H1 (cell line): ENCODE measurements at regions not wholly inside any gene's neighbourhood (a gene's known extent, or its start where the extent isn't known, plus 50 kb on each side); places are given as distances from the start of the nearest gene placed in this dataset.
"Not testable (repeated sequence)": the region's sequence is repeated elsewhere in the genome, so short reads cannot be mapped to it uniquely, and the experiment has no call there.

Experiments used
- CTCF ChIA-PET: fragments of 300-600 bp; sonication (Branson Sonifier 250); formaldehyde crosslinking; loops from one replicate; lab custom pipeline; 2021; ENCODE audit not compliant: partially characterized antibody; lab: Charles Lee
- POLR2A ChIA-PET: fragments of 300-600 bp; sonication (Branson Sonifier 250); formaldehyde crosslinking; loops from one replicate; lab custom pipeline; 2021; ENCODE audit warnings: inconsistent platforms; ENCODE audit not compliant: partially characterized antibody; lab: Charles Lee
- DNase-seq, 2 experiments: peaks; one replicate each; pipeline versions ENCODE4 v3.0.0 to v3.0.0-alpha.2; 2010 to 2022; ENCODE audit warnings: low spot score in 2 of 2, low read depth in 1 of 2, mixed read lengths in 1 of 2
- FAIRE-seq: peaks from 2 replicates; lab custom pipeline; 2011; peaks lifted over from hg19 to GRCh38; lab: Jason Lieb, UNC
- H2AFZ ChIP-seq: 2 replicates; pipeline ENCODE4 v1.8.1; 2012; ENCODE audit warnings: low read length, inconsistent platforms
- H2AK5ac ChIP-seq: 2 replicates; pipeline ENCODE4 v1.6.1; 2013; ENCODE audit warnings: low read depth, low read length
- H2BK120ac ChIP-seq: replicated peaks from 2 replicates; pipeline ENCODE3; 2013; ENCODE audit warnings: low read depth, low read length, inconsistent platforms
- H2BK12ac ChIP-seq: 2 replicates; pipeline ENCODE4 v1.6.1; 2013; ENCODE audit warnings: low read depth, low read length
- H2BK15ac ChIP-seq: 2 replicates; pipeline ENCODE4 v1.6.1; 2013; ENCODE audit warnings: low read length
- H2BK20ac ChIP-seq: 2 replicates; pipeline ENCODE4 v1.6.1; 2013; ENCODE audit warnings: low read length
- H2BK5ac ChIP-seq: 2 replicates; pipeline ENCODE4 v1.6.1; 2013; ENCODE audit warnings: low read depth, low read length
- H3K14ac ChIP-seq: 2 replicates; pipeline ENCODE4 v1.6.1; 2013; ENCODE audit warnings: inconsistent platforms; ENCODE audit not compliant: insufficient read length
- H3K18ac ChIP-seq: 2 replicates; pipeline ENCODE4 v1.6.1; 2013; ENCODE audit warnings: low read length; ENCODE audit errors: extremely low read depth
- H3K23ac ChIP-seq: 2 replicates; pipeline ENCODE4 v1.6.1; 2013; ENCODE audit warnings: inconsistent platforms; ENCODE audit not compliant: insufficient read length
- H3K23me2 ChIP-seq: 2 replicates; pipeline ENCODE4 v1.6.1; 2013; ENCODE audit warnings: low read depth, low read length
- H3K27ac ChIP-seq: 2 replicates; pipeline ENCODE4 v1.6.1; 2011; ENCODE audit warnings: low read depth, low read length, inconsistent platforms
- H3K27me3 ChIP-seq, 4 experiments: replicated peaks in 1 of 4; 1 replicate in 1 of 4; 2 replicates in 3 of 4; pipeline versions ENCODE4 v1.6.1 to v1.8.1; 2011 to 2013; ENCODE audit warnings: low read length in 3 of 4, mild to moderate bottlenecking in 3 of 4, inconsistent platforms in 2 of 4, mixed read lengths in 2 of 4, moderate library complexity in 1 of 4; ENCODE audit not compliant: control insufficient read depth in 3 of 4, insufficient read depth in 3 of 4; ENCODE audit errors: extremely low read depth in 1 of 4
- H3K36me3 ChIP-seq, 4 experiments: 2 replicates each; pipeline versions ENCODE4 v1.6.1 to v1.8.1; 2011 to 2013; ENCODE audit warnings: mild to moderate bottlenecking in 4 of 4, low read length in 3 of 4, moderate library complexity in 2 of 4, control low read depth in 1 of 4, inconsistent platforms in 1 of 4; ENCODE audit not compliant: insufficient read depth in 4 of 4, control insufficient read depth in 2 of 4
- H3K4ac ChIP-seq: replicated peaks from 2 replicates; pipeline ENCODE3; 2013; ENCODE audit warnings: low read length, low read depth, mixed read lengths, inconsistent platforms; ENCODE audit not compliant: insufficient read length
- H3K4me1 ChIP-seq, 4 experiments: replicated peaks in 1 of 4; 1 replicate in 1 of 4; 2 replicates in 3 of 4; pipeline versions ENCODE4 v1.6.1 to v1.8.1; 2011 to 2013; ENCODE audit warnings: low read length in 3 of 4, inconsistent platforms in 2 of 4, mixed read lengths in 1 of 4; ENCODE audit not compliant: insufficient read depth in 4 of 4, control insufficient read depth in 3 of 4
- H3K4me2 ChIP-seq, 2 experiments: 2 replicates each; pipeline versions ENCODE4 v1.6.1 to v1.8.1; 2011 to 2013; ENCODE audit warnings: low read depth in 2 of 2, low read length in 2 of 2, control low read depth in 1 of 2, inconsistent platforms in 1 of 2, mild to moderate bottlenecking in 1 of 2; ENCODE audit not compliant: insufficient read depth in 1 of 2
- H3K4me3 ChIP-seq, 4 experiments: fragments of 200-600, 300-600 bp in 1 of 4; sonication (generic), shearing (Covaris generic), sonication (Bioruptor Twin) in 1 of 4; 2 replicates each; pipeline versions ENCODE4 v1.5.1 to v1.8.1; 2011 to 2016; ENCODE audit warnings: low read length in 4 of 4, low read depth in 3 of 4, control low read depth in 2 of 4, inconsistent platforms in 2 of 4, mild to moderate bottlenecking in 2 of 4, mixed read lengths in 1 of 4, moderate library complexity in 1 of 4; ENCODE audit not compliant: insufficient read depth in 2 of 4; ENCODE audit errors: extremely low read depth in 1 of 4
- H3K56ac ChIP-seq: replicated peaks from 2 replicates; pipeline ENCODE3; 2013; ENCODE audit warnings: low read depth, mild to moderate bottlenecking, mixed read lengths, low read length, inconsistent platforms; ENCODE audit not compliant: insufficient read length
- H3K79me1 ChIP-seq: 2 replicates; pipeline ENCODE4 v1.6.1; 2013; ENCODE audit warnings: low read depth, low read length, control low read depth
- H3K79me2 ChIP-seq, 2 experiments: 2 replicates each; pipeline versions ENCODE4 v1.6.1 to v1.8.1; 2012 to 2013; ENCODE audit warnings: low read length in 2 of 2, mild to moderate bottlenecking in 2 of 2, inconsistent platforms in 1 of 2; ENCODE audit not compliant: insufficient read depth in 2 of 2, control insufficient read depth in 1 of 2
- H3K9ac ChIP-seq, 4 experiments: replicated peaks in 1 of 4; 1 replicate in 1 of 4; 2 replicates in 3 of 4; pipeline versions ENCODE4 v1.6.1 to v1.8.1; 2011 to 2013; ENCODE audit warnings: low read depth in 3 of 4, low read length in 3 of 4, control low read depth in 2 of 4, mild to moderate bottlenecking in 2 of 4, moderate library complexity in 2 of 4, inconsistent platforms in 1 of 4; ENCODE audit errors: extremely low read depth in 1 of 4
- H3K9me3 ChIP-seq, 2 experiments: 2 replicates each; pipeline versions ENCODE4 v1.6.1 to v1.8.1; 2012 to 2013; ENCODE audit warnings: mild to moderate bottlenecking in 2 of 2, moderate library complexity in 2 of 2, control low read depth in 1 of 2, inconsistent platforms in 1 of 2, low read depth in 1 of 2, low read length in 1 of 2, mixed read lengths in 1 of 2; ENCODE audit not compliant: insufficient read depth in 2 of 2
- H4K20me1 ChIP-seq, 2 experiments: replicated peaks in 1 of 2; 2 replicates each; pipeline versions ENCODE3 to v1.8.1; 2011 to 2013; ENCODE audit warnings: inconsistent platforms in 2 of 2, low read length in 2 of 2, mild to moderate bottlenecking in 1 of 2; ENCODE audit not compliant: insufficient read depth in 2 of 2, control insufficient read depth in 1 of 2
- H4K5ac ChIP-seq: 2 replicates; pipeline ENCODE4 v1.6.1; 2013; ENCODE audit warnings: low read length, low read depth, mixed read lengths, inconsistent platforms; ENCODE audit not compliant: insufficient read length
- H4K8ac ChIP-seq: 2 replicates; pipeline ENCODE4 v1.8.0; 2013; ENCODE audit warnings: mild to moderate bottlenecking, moderate library complexity, low read length, inconsistent platforms; ENCODE audit not compliant: insufficient read depth; ENCODE audit errors: extremely low read depth
- H4K91ac ChIP-seq: replicated peaks from 2 replicates; pipeline ENCODE3; 2013; ENCODE audit warnings: low read length, mixed read lengths, inconsistent platforms; ENCODE audit not compliant: insufficient read length
- WGBS, 2 experiments: shearing (Covaris generic) in 1 of 2; methylation state at CpG; one replicate each; pipeline versions ENCODE4 v1.1.6 to v1.1.7; 2013 to 2015; ENCODE audit warnings: low lambda C conversion rate in 2 of 2, mixed read lengths in 2 of 2, inconsistent platforms in 1 of 2, low coverage in 1 of 2, missing lambda C conversion rate in 1 of 2; ENCODE audit not compliant: insufficient replicate concordance in 2 of 2, insufficient coverage in 1 of 2, insufficient read length in 1 of 2; ENCODE audit errors: extremely low coverage in 1 of 2, missing lambda C conversion rate in 1 of 2; 5-methylcytosine and 5-hydroxymethylcytosine counted together

DNA sequence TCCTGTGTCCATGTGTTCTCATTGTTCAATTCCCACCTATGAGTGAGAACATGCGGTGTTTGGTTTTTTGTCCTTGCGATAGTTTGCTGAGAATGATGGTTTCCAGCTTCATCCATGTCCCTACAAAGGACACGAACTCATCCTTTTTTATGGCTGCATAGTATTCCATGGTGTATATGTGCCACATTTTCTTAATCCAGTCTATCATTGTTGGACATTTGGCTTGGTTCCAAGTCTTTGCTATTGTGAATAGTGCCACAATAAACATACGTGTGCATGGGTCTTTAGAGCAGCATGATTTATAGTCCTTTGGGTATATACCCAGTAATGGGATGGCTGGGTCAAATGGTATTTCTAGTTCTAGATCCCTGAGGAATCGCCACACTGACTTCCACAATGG lies 98.5 kb downstream of the KBTBD2 start:
- H2AFZ ChIP-seq, H3K23me2 ChIP-seq, H3K79me1 ChIP-seq, DNase-seq, CTCF ChIA-PET, H3K18ac ChIP-seq, H3K27ac ChIP-seq, H4K5ac ChIP-seq, H2AK5ac ChIP-seq, H2BK20ac ChIP-seq, H4K91ac ChIP-seq, H3K4me2 ChIP-seq, POLR2A ChIA-PET, H3K27me3 ChIP-seq, H2BK12ac ChIP-seq, H3K9ac ChIP-seq, H3K4me3 ChIP-seq, H2BK5ac ChIP-seq, H4K20me1 ChIP-seq, H3K14ac ChIP-seq, H3K79me2 ChIP-seq, H3K4me1 ChIP-seq, H4K8ac ChIP-seq, H2BK120ac ChIP-seq, H3K9me3 ChIP-seq, H3K23ac ChIP-seq, H3K56ac ChIP-seq, H3K4ac ChIP-seq, H2BK15ac ChIP-seq, H3K36me3 ChIP-seq, FAIRE-seq: not testable (repeated sequence)
- WGBS, 2 experiments = 88% methylated on average over 1 of the region's 5 CpGs; no CpG with 5 or more reads in 1 of the 2 experiments

DNA sequence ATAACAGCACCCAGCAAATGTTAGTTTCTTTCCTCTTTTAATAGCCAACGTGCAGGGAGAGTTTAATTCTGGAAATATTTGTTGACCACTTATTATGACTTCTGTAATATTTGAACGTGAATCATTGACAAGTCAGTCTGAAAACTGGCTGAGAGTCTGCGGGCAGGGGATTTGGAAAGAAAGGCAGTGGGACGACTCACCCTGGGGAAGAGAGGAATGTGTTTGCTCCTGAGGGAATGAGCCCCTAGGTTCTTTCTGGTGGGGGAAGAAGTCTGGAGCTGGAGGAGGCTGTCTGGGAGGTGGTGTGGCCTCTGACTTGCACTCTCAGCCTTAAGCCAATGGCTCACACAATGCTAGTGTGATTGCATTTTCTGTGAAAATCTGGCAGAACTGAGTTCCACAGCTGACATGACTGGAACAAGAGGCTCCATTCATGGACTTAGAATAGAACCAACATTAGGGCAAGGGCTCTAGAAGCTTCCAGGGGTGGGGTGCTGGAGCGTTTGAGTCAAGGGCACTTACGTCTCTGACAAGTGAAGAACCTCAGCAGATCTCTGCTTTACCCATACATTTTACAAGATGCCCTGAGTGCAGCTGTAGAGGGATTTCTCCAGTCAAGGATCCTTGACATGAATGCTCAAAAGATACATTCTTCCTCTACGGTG lies 100.7 kb downstream of the KBTBD2 start:
- H3K23ac ChIP-seq, H2BK12ac ChIP-seq, H2BK120ac ChIP-seq, H3K79me1 ChIP-seq, H4K8ac ChIP-seq, H4K5ac ChIP-seq, H3K23me2 ChIP-seq, POLR2A ChIA-PET, H3K4me2 ChIP-seq, H2BK15ac ChIP-seq, H3K9ac ChIP-seq, H2BK5ac ChIP-seq, H4K91ac ChIP-seq, H3K9me3 ChIP-seq, H3K27ac ChIP-seq, H2AK5ac ChIP-seq, H2AFZ ChIP-seq, H3K56ac ChIP-seq, H3K4ac ChIP-seq, H2BK20ac ChIP-seq, H3K27me3 ChIP-seq, H3K14ac ChIP-seq, H4K20me1 ChIP-seq, H3K18ac ChIP-seq, H3K4me1 ChIP-seq, H3K79me2 ChIP-seq, DNase-seq, H3K36me3 ChIP-seq, H3K4me3 ChIP-seq, FAIRE-seq: not testable (repeated sequence)
- CTCF ChIA-PET = interaction anchor here (0.6 kb wide), 1 partner anchor 306 kb away, joined by 3 read pairs; no protein-coding TSS in a partner anchor
- WGBS, 2 experiments = 84% methylated on average over 7 of the region's 7 CpGs; no CpG with 5 or more reads in 1 of the 2 experiments
